ENCODE measurements at regions not wholly inside any gene's neighbourhood (a gene's known extent, or its start where the extent isn't known, plus 50 kb on each side); places are given as distances from the start of the nearest gene placed in this dataset.
A peak's percentile ranks its signal among the peaks of the same experiment; 100 is the strongest.

DNA sequence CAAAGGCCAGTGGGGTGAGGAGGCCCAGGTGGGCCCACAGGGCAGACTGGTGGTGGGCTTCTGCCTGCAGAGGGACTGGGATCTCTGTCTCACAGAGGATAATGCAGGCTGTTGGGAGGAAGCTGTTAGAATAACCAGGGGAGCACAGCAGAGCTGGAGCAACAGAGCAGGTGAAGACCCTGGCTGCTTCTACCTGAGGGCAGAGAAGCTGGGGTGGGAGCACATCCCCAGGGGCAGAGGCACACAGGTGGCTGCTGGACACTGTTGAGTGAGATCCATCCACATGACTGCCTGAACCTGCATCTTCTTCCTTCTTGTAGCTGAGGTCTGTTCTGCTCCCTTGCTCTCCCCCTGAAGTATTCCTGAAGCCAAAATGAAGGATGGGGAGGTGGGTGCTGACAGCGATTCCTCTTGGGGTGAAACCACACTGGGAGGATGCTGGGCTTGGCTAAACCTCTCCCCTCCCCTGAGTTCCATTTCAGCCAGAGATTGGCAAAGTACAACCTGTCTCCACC is 1725.0 kb downstream of the TP53TG3F start:
- no peak for TF ChIP-seq ZFX (IDR thresholded peaks at IDR 0.05)
- TF ChIP-seq, protein P1, sequence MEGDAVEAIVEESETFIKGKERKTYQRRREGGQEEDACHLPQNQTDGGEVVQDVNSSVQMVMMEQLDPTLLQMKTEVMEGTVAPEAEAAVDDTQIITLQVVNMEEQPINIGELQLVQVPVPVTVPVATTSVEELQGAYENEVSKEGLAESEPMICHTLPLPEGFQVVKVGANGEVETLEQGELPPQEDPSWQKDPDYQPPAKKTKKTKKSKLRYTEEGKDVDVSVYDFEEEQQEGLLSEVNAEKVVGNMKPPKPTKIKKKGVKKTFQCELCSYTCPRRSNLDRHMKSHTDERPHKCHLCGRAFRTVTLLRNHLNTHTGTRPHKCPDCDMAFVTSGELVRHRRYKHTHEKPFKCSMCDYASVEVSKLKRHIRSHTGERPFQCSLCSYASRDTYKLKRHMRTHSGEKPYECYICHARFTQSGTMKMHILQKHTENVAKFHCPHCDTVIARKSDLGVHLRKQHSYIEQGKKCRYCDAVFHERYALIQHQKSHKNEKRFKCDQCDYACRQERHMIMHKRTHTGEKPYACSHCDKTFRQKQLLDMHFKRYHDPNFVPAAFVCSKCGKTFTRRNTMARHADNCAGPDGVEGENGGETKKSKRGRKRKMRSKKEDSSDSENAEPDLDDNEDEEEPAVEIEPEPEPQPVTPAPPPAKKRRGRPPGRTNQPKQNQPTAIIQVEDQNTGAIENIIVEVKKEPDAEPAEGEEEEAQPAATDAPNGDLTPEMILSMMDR (conservative IDR thresholded peaks at IDR 0.05), result no peak
- H3K27ac ChIP-seq, result no peak overlapping the region

DNA sequence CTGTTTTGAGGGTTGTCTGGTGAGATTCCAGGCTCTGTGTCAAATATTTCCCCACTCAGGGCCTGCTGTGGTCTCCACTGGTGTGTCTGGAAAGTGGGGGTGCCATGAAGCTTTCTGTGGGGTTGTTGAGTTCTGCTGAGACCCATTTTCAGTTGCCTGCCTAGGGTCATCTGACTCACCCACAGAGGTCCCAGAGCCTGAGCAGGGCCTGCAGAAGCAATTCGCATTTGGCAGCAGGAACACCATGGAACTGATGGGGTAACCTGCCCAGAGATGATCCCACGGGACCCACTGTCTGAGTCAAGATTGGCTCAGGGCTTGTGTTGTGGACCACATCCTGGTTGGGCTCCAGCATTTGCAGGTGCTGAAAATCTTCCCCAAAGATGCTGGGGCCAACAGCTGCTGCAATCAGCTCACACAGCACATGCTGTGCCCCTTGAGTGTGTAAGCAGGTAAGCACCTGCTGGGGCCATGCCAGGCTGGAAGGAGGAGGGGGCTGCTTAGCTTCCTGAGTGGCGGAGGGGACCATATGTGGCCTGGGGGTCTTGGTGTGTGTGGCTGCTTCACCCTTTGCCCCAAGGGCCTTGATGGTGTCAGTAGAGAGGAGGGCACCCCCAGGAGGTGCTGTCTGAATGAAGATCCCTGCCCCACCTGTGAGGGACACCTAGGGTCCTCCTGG is 1726.1 kb downstream of the TP53TG3F start:
- no peak for TF ChIP-seq ZFX (IDR thresholded peaks at IDR 0.05)
- TF ChIP-seq, protein P1 (conservative IDR thresholded peaks at IDR 0.05), result no peak
- H3K27ac ChIP-seq, result no peak overlapping the region

DNA sequence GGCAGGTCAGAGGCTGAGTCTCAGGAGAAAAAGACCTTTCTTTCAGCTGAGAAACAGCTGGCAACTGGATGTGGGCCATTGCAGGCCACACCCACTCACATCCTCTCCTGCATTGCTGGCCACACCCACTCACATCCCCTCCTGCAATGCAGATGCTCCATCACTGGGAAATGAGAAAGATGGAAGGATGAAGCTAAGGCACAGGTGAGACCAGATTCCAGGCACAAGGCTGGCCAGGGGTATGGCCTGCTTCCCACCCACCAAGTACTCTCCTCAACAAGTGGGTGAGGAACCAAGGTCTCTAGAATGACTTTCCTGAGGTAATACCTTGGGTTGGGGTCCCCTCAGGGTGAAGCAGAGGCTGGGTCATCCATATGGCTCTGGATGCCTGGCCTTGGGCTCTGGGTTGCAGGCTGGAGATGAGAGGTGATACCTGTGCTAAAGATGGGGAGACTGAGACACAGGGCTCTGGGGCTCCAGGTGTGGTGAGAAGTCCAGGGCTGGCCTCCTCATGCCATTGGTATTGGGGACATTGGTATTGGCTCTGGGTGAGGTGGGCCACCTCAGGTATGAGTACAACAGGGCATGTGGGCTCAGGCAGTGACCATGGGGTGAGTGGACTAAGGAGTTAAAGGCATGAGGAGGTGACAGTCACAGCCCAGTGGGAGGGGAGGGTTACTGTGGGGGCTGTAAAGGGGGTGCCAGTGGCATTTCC is 1726.8 kb downstream of the TP53TG3F start:
- no peak overlapping the region for H3K27ac ChIP-seq
- TF ChIP-seq, protein P1 (conservative IDR thresholded peaks at IDR 0.05), result no peak
- TF ChIP-seq ZFX (IDR thresholded peaks at IDR 0.05), result no peak

DNA sequence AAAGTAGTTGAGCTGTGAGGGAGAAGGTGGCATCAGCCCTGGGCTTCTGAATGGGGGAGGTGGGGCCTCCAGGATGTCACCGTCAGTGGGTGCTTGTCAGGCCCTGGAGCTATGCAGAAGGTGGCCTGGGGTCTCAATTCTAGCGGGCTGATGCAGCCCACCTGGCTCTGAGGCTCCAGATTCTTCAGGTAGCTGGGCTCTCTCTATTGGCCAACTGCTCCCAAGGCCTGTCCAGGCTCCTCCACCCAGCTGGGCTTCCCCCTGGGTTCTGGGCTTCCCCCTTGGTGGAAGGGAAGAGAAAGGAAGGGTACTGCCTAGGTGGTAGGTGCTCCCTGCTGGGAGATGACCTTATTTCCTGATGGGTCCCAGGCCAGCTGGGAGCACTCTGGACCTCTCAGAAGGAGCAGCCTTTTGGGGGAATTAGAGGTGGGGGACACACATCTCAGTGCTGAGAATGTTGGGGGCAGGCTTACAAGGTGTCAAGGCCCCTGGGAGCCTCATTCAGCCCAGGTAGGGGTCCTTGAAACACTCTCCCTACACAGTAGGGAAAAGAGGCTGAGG is 1728.3 kb downstream of the TP53TG3F start:
- TF ChIP-seq, protein P1 (conservative IDR thresholded peaks at IDR 0.05), result no peak
- no peak overlapping the region for H3K27ac ChIP-seq

DNA sequence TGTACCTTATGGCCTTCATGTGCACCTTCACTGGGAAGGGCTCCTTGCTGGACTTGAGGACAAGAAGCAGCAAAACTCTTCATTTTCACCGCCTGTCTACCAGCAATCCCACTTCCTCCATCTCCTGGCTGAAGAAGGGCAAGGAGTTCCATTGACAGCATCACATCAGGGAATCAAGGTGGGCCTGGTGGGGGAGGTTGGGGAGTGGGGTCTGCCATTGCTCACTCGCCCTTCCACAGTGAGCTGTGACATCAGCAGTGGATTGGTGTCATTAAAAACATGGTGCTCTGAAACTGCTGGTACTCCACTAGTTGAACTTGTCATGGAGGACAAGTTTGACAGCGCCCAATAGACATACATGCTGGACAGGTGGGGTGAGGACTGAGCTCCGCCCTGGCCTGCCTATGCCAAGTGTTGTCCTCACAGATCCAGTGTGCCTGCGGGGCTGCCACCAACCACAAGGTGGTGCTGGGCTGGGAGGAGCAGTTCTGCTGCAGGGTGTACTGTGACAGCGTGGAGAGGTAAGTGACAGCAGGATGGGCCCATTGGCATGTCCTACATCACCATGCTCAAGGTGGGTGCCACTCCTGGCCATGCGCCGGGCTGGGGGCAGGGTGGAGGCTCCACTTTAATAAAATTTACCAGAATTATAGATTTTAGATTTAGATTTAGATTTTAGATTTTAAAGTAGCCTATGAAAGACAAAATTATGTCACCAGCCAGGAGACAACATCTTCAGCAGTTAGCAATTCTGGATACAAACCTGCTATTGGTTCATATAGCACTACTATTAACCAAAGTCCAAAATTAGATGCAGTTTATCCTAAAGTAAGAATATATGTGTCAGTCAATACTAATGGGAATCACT is 1729.1 kb downstream of the TP53TG3F start:
- no peak overlapping the region for H3K27ac ChIP-seq
- TF ChIP-seq ZFX (IDR thresholded peaks at IDR 0.05), result no peak
- TF ChIP-seq, protein P1 (conservative IDR thresholded peaks at IDR 0.05), result peak; percentile 83

DNA sequence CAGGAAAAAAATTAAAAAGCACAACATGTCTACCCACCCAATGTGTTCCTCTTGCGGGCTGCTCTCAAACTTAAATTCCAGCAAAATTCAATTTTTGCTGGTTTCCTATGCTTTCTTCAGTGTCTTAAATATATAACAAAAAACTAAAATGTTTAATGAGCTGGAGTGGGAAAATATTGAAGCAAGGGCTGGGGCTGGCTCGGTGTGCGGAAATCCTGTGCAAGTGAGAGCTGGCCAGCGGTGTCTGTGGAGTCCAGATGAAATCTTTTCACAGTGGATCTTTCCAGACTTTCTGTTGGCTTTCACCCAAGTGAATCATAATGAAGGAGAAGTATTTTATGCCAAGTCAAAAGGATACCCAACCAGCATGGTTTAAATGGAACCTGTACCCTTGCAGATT is 1733.6 kb downstream of the TP53TG3F start:
- TF ChIP-seq ZFX (IDR thresholded peaks at IDR 0.05), result no peak
- TF ChIP-seq, protein P1 (conservative IDR thresholded peaks at IDR 0.05), result no peak
- H3K27ac ChIP-seq, result no peak overlapping the region

Data from C4-2B (cell line).